ENCODE measurements at regions not wholly inside any gene's neighbourhood (a gene's known extent, or its start where the extent isn't known, plus 50 kb on each side); places are given as distances from the start of the nearest gene placed in this dataset.

GRCh38 chr13:87827479-87827878 lies 156.3 kb downstream of the SLITRK5 start (continued):
- no peak for TF ChIP-seq REST (tag by site-specific recombination; IDR thresholded peaks at IDR 0.05)

GRCh38 chr13:87837522-87837921 lies 166.4 kb downstream of the SLITRK5 start:
- POLR2A ChIA-PET = no interaction called here
- H3K36me3 ChIP-seq (ENCODE audit: control insufficient read depth in 2 of 2, insufficient read depth in 1 of 2, low read length in 2 of 2) = no peaks in the 10 kb centered on the region
- CTCF ChIA-PET = no interaction called here
- TF ChIP-seq SCRT1 (tag by site-specific recombination; IDR thresholded peaks at IDR 0.05; ENCODE audit: borderline replicate concordance) (no peak), ZNF2 (tag by site-specific recombination; IDR thresholded peaks at IDR 0.05) (no peak), ZNF843 (tag by site-specific recombination; IDR thresholded peaks at IDR 0.05) (no peak), ZNF398 (tag by site-specific recombination; IDR thresholded peaks at IDR 0.05) (no peak), ZBTB49 (tag by site-specific recombination; IDR thresholded peaks at IDR 0.05; ENCODE audit: low read depth) (no peak), ZNF239 (tag by site-specific recombination; IDR thresholded peaks at IDR 0.05) (no peak), ZNF501 (tag by site-specific recombination; IDR thresholded peaks at IDR 0.05) (no peak), ZNF626 (tag by site-specific recombination; IDR thresholded peaks at IDR 0.05) (no peak), ZSCAN30 (tag by site-specific recombination; IDR thresholded peaks at IDR 0.05) (no peak), ZBTB8A (tag by site-specific recombination; IDR thresholded peaks at IDR 0.05) (no peak), ZNF37A (tag by site-specific recombination; IDR thresholded peaks at IDR 0.05) (no peak)
- no peaks in the 10 kb centered on the region for H3K4me1 ChIP-seq (ENCODE audit: control insufficient read depth, insufficient read depth, low read length)
- H3K27ac ChIP-seq (ENCODE audit: extremely low read depth, low read depth, low read length) = no peak overlapping the region
- H3K4me3 ChIP-seq (ENCODE audit: low read depth, low read length) = no peak overlapping the region
- H3K9me3 ChIP-seq (ENCODE audit: control insufficient read depth, insufficient read depth, low read depth, low read length) = no peaks in the 10 kb centered on the region

GRCh38 chr13:87837946-87838345 lies 166.8 kb downstream of the SLITRK5 start:
- POLR2A ChIA-PET = no interaction called here
- CTCF ChIA-PET = no interaction called here

More at GRCh38 chr13:87837946-87838345, 166.8 kb downstream of the SLITRK5 start:
- H3K36me3 ChIP-seq (ENCODE audit: control insufficient read depth in 2 of 2, insufficient read depth in 1 of 2, low read length in 2 of 2) = no peaks in the 10 kb centered on the region
- no peak overlapping the region for H3K4me3 ChIP-seq (ENCODE audit: low read depth, low read length)
- H3K4me1 ChIP-seq (ENCODE audit: control insufficient read depth, insufficient read depth, low read length) = no peaks in the 10 kb centered on the region
- no peak overlapping the region for H3K27ac ChIP-seq (ENCODE audit: extremely low read depth, low read depth, low read length)
- TF ChIP-seq ZNF280C (tag by site-specific recombination; IDR thresholded peaks at IDR 0.05) (no peak), SP2 (tag by site-specific recombination; IDR thresholded peaks at IDR 0.05) (no peak), ZNF48 (tag by site-specific recombination; IDR thresholded peaks at IDR 0.05) (no peak)
- no peaks in the 10 kb centered on the region for H3K9me3 ChIP-seq (ENCODE audit: control insufficient read depth, insufficient read depth, low read depth, low read length)

Data from HEK293 (cell line).